Spleen (tissue), 7 donors: ENCODE measurements at regions not wholly inside any gene's neighbourhood (a gene's known extent, or its start where the extent isn't known, plus 50 kb on each side); places are given as distances from the start of the nearest gene placed in this dataset.

ENCODE experiments used
- POLR2AphosphoS5 ChIP-seq, 3 donors: sonication (generic); formaldehyde crosslinking; IDR thresholded peaks; one replicate each; pipeline ENCODE4 v1.5.1; 2017; ENCODE audit warnings: antibody characterized with exemption in 3 of 3
- TF ChIP-seq, protein P1 (sequence below), 11 experiments: fragments of 200-600 bp in 7 of 11; fragments of 450-650 bp in 4 of 11; sonication (generic) in 4 of 11; IDR thresholded peaks in 8 of 11; conservative IDR thresholded peaks in 3 of 11; 1 replicate in 7 of 11; 2 replicates in 4 of 11; pipeline versions ENCODE4 v1.4.0 to v1.8.0; 2016 to 2021; ENCODE audit warnings: antibody characterized with exemption in 11 of 11, inconsistent platforms in 4 of 11, mild to moderate bottlenecking in 1 of 11
- donor health status: DM: no; HTN: no; CAD: no; lungs with moderate emphysema.
- donor health status: DM: no; HTN: no; CAD: no.
- donor health status: DM: no; HTN: no; CAD: no.

DNA sequence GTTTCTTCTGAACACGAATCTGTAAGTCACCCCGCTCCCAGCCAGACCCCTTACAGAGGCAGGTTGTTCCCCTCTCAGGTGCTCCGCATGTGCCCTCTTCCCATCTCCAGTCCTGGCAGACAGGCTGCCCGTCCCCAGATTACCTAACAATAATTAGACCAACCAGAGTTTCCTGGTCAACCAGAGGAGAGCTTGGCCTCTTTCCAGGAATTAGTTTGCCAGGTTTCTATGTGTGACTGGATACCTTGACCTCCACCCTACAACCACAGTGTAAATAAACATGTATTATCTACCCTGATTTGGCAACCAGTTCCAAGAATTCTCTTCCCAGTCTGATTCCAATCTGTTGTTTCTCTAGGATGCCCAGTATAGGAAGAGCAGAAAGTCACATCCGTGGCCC is 178.0 kb upstream of the UMPS start:
- TF ChIP-seq, protein P1, sequence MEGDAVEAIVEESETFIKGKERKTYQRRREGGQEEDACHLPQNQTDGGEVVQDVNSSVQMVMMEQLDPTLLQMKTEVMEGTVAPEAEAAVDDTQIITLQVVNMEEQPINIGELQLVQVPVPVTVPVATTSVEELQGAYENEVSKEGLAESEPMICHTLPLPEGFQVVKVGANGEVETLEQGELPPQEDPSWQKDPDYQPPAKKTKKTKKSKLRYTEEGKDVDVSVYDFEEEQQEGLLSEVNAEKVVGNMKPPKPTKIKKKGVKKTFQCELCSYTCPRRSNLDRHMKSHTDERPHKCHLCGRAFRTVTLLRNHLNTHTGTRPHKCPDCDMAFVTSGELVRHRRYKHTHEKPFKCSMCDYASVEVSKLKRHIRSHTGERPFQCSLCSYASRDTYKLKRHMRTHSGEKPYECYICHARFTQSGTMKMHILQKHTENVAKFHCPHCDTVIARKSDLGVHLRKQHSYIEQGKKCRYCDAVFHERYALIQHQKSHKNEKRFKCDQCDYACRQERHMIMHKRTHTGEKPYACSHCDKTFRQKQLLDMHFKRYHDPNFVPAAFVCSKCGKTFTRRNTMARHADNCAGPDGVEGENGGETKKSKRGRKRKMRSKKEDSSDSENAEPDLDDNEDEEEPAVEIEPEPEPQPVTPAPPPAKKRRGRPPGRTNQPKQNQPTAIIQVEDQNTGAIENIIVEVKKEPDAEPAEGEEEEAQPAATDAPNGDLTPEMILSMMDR (IDR thresholded peaks at IDR 0.05 in 8 of 11, conservative IDR thresholded peaks at IDR 0.05 in 3 of 11): no peak
- no peak for TF ChIP-seq POLR2AphosphoS5 (IDR thresholded peaks at IDR 0.05)
